Endodermal cell (in vitro differentiated cells): ENCODE measurements at regions not wholly inside any gene's neighbourhood (a gene's known extent, or its start where the extent isn't known, plus 50 kb on each side); places are given as distances from the start of the nearest gene placed in this dataset.

ENCODE experiments used
- DNase-seq: peaks from one replicate; pipeline ENCODE4 v3.0.0-alpha.2; 2017
- H3K27ac ChIP-seq: 2 replicates; pipeline ENCODE4 v1.5.1; 2013; ENCODE audit warnings: mild to moderate bottlenecking, low read depth, low read length, moderate library complexity
- H3K27me3 ChIP-seq: 2 replicates; pipeline ENCODE4 v1.6.1; 2013; ENCODE audit warnings: mild to moderate bottlenecking, low read length, moderate library complexity; ENCODE audit not compliant: insufficient read depth, control insufficient read depth, poor library complexity, severe bottlenecking
- H3K36me3 ChIP-seq: 2 replicates; pipeline ENCODE4 v1.7.0; 2013; ENCODE audit warnings: mild to moderate bottlenecking, low read length, moderate library complexity; ENCODE audit not compliant: control insufficient read depth, insufficient read depth
- H3K4me1 ChIP-seq: one replicate; pipeline ENCODE4 v1.7.0; 2013; ENCODE audit warnings: low read length; ENCODE audit not compliant: control insufficient read depth, insufficient read depth
- H3K4me3 ChIP-seq: 2 replicates; pipeline ENCODE4 v1.5.1; 2013; ENCODE audit warnings: mild to moderate bottlenecking, low read length, moderate library complexity
- H3K9ac ChIP-seq: 2 replicates; pipeline ENCODE4 v1.6.1; 2013; ENCODE audit warnings: mild to moderate bottlenecking, low read length, moderate library complexity; ENCODE audit not compliant: poor library complexity, severe bottlenecking; ENCODE audit errors: extremely low read depth
- H3K9me3 ChIP-seq: 2 replicates; pipeline ENCODE4 v1.6.1; 2013; ENCODE audit warnings: mild to moderate bottlenecking, low read length, moderate library complexity; ENCODE audit not compliant: control insufficient read depth
- H3K27ac Mint-ChIP-seq: 2 replicates; pipeline ENCODE4 v1.8.0; 2020; ENCODE audit warnings: mixed read lengths
- H3K27me3 Mint-ChIP-seq: 2 replicates; pipeline ENCODE4 v1.8.0; 2021; ENCODE audit warnings: mild to moderate bottlenecking, mixed read lengths; ENCODE audit not compliant: insufficient read depth
- H3K36me3 Mint-ChIP-seq: 2 replicates; pipeline ENCODE4 v1.8.0; 2020; ENCODE audit warnings: low read depth, mixed read lengths
- H3K4me1 Mint-ChIP-seq: 2 replicates; pipeline ENCODE4 v1.8.0; 2020; ENCODE audit warnings: mixed read lengths
- H3K4me3 Mint-ChIP-seq: 2 replicates; pipeline ENCODE4 v1.8.0; 2020; ENCODE audit warnings: mild to moderate bottlenecking, moderate library complexity, mixed read lengths
- H3K9me3 Mint-ChIP-seq: 2 replicates; pipeline ENCODE4 v1.8.0; 2020; ENCODE audit warnings: mild to moderate bottlenecking, mixed read lengths
- WGBS, 2 experiments: methylation state at CpG; one replicate each; pipeline versions ENCODE4 v1.1.5 to v1.1.7; 2013; ENCODE audit warnings: missing lambda C conversion rate in 2 of 2, mixed read lengths in 1 of 2; ENCODE audit not compliant: insufficient coverage in 1 of 2, insufficient read length in 1 of 2; 5-methylcytosine and 5-hydroxymethylcytosine counted together
- TF ChIP-seq, protein P1 (sequence below): fragments of 200-600 bp; sonication (generic); conservative IDR thresholded peaks from 2 replicates; pipeline ENCODE4 v1.5.0; 2021; ENCODE audit warnings: antibody characterized with exemption, mild to moderate bottlenecking

DNA sequence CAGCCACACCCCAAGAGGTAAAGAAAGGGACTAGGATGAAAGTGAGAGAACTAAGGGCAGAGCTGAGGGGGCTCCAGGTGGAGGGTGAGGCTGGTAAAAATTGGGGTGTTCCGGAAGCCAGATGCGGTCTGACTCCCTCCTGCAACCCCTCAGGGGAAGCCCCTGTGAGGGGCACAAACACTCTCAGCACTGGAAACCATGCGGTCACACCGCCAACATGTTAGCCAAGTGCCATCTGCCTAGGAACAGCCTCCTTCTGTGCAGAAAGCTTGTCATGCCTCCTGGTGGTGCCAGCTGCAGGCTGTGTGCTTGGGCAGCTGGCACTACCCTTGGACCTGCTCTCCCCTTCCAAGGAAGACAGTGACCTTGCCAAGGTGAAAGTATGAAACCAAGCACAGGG lies 83.5 kb upstream of the RPL38 start:
- Mint-ChIP-seq H3K36me3 (no peaks in the 10 kb centered on the region), H3K9me3 (peaks cover 12% of the 10 kb centered on the region), H3K4me3 (no peak overlapping the region), H3K4me1 (peaks cover 48% of the 10 kb centered on the region), H3K27ac (no peak overlapping the region), H3K27me3 (no peaks in the 10 kb centered on the region)
- H3K27ac ChIP-seq, result no peak overlapping the region
- H3K9me3 ChIP-seq, result peaks cover 9% of the 10 kb centered on the region
- H3K27me3 ChIP-seq, result no peaks in the 10 kb centered on the region
- 97% methylated on average over 4 of the region's 4 CpGs; no CpG with 5 or more reads in 1 of the 2 experiments for WGBS, 2 experiments
- DNase-seq, result no peak
- TF ChIP-seq, protein P1, sequence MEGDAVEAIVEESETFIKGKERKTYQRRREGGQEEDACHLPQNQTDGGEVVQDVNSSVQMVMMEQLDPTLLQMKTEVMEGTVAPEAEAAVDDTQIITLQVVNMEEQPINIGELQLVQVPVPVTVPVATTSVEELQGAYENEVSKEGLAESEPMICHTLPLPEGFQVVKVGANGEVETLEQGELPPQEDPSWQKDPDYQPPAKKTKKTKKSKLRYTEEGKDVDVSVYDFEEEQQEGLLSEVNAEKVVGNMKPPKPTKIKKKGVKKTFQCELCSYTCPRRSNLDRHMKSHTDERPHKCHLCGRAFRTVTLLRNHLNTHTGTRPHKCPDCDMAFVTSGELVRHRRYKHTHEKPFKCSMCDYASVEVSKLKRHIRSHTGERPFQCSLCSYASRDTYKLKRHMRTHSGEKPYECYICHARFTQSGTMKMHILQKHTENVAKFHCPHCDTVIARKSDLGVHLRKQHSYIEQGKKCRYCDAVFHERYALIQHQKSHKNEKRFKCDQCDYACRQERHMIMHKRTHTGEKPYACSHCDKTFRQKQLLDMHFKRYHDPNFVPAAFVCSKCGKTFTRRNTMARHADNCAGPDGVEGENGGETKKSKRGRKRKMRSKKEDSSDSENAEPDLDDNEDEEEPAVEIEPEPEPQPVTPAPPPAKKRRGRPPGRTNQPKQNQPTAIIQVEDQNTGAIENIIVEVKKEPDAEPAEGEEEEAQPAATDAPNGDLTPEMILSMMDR, result no peak
- H3K9ac ChIP-seq, result no peak overlapping the region
- no peaks in the 10 kb centered on the region for H3K36me3 ChIP-seq
- H3K4me1 ChIP-seq, result peaks cover 11% of the 10 kb centered on the region
- H3K4me3 ChIP-seq, result no peak overlapping the region

DNA sequence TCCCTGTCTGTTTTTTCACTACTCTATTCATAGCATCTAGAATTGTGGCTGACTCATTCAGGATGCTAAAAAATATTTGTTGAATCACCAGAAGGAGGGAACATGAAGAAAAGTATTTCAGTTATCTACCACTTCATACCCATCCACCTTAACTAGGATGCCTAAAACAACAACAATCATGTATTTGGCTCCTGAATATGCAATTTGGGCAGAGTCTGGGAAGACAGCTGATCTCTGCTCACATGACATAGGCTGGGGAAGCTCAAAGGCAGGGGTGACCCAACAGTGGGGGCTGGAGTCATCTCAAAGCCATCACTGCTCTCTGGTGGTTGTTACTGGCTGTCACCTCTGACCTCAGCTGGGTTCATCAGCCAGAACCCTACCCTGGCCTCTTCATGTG lies 80.1 kb upstream of the RPL38 start:
- H3K36me3 Mint-ChIP-seq, result no peaks in the 10 kb centered on the region
- no peak overlapping the region for H3K27ac ChIP-seq
- no peak overlapping the region for H3K4me3 ChIP-seq
- TF ChIP-seq, protein P1, result peak; percentile 50
- H3K4me1 ChIP-seq, result no peaks in the 10 kb centered on the region
- H3K4me1 Mint-ChIP-seq, result peaks cover 22% of the 10 kb centered on the region
- no peak overlapping the region for H3K9ac ChIP-seq
- H3K27me3 ChIP-seq, result no peaks in the 10 kb centered on the region
- H3K27ac Mint-ChIP-seq, result peak overlapping the region; percentile 59
- no peaks in the 10 kb centered on the region for H3K27me3 Mint-ChIP-seq
- peaks cover 9% of the 10 kb centered on the region for H3K9me3 ChIP-seq
- peaks cover 12% of the 10 kb centered on the region for H3K9me3 Mint-ChIP-seq
- no peak overlapping the region for H3K4me3 Mint-ChIP-seq
- peak; percentile 82 for DNase-seq
- no peaks in the 10 kb centered on the region for H3K36me3 ChIP-seq

DNA sequence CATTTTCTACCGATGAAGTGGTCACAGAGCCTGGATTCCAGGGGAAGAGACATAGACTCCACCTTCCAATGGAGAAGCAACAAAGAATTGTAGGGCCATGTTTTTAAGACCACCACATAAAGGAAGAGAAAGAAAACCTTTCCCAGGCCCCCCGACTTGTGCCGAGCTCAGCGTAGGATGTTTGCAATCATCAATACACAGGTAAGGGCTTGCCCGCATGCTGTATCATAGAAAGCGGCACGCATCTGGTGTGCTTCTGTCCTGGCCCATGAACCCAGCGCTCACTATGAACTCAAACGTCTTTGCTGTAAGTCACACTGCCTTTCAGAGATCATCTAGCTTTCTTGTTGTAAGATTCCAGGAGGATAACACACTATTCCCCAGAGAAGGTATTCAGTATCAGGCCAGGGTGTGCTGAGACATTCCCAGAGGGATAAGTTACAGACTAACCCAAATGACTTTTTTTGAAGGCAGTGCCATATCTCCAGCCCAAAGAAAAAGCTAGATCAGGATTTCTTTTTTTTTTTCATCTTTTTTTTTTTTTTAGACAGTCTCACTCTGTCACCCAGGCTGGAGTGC lies 79.5 kb upstream of the RPL38 start:
- H3K9me3 ChIP-seq, result peaks cover 9% of the 10 kb centered on the region
- 91 to 92% methylated on average over 9 of the region's 9 CpGs for WGBS, 2 experiments
- H3K36me3 ChIP-seq, result no peaks in the 10 kb centered on the region
- H3K27me3 Mint-ChIP-seq, result no peaks in the 10 kb centered on the region
- H3K9ac ChIP-seq, result no peak overlapping the region
- peak overlapping the region; percentile 59 for H3K27ac Mint-ChIP-seq
- H3K27ac ChIP-seq, result no peak overlapping the region
- H3K36me3 Mint-ChIP-seq, result no peaks in the 10 kb centered on the region
- no peak overlapping the region for H3K4me3 ChIP-seq
- no peaks in the 10 kb centered on the region for H3K4me1 ChIP-seq
- peaks cover 18% of the 10 kb centered on the region for H3K4me1 Mint-ChIP-seq
- peaks cover 12% of the 10 kb centered on the region for H3K9me3 Mint-ChIP-seq
- TF ChIP-seq, protein P1, result no peak
- no peak for DNase-seq
- no peaks in the 10 kb centered on the region for H3K27me3 ChIP-seq
- H3K4me3 Mint-ChIP-seq, result no peak overlapping the region
